Adrenal gland (tissue), 9 donors: ENCODE measurements at regions not wholly inside any gene's neighbourhood (a gene's known extent, or its start where the extent isn't known, plus 50 kb on each side); places are given as distances from the start of the nearest gene placed in this dataset.

ENCODE experiments used
- DNase-seq, 7 donors: peaks; one replicate each; pipeline ENCODE4 v3.0.0-alpha.2; 2019 to 2020
- H3K27ac ChIP-seq, 5 donors: fragments of 200-600 bp; sonication (generic) in 4 of 5; 1 replicate in 3 of 5; 2 replicates in 2 of 5; pipeline versions ENCODE4 v1.5.1 to v1.8.0; 2016 to 2020; ENCODE audit warnings: mild to moderate bottlenecking in 1 of 5
- H3K27me3 ChIP-seq: fragments of 200-600 bp; 2 replicates; pipeline ENCODE4 v1.8.0; 2021
- H3K36me3 ChIP-seq, 2 donors: fragments of 200-600 bp; replicated peaks in 1 of 2; 1 replicate in 1 of 2; 2 replicates in 1 of 2; pipeline versions ENCODE4 v1.5.1 to v1.8.0; 2018 to 2022
- H3K4me1 ChIP-seq, 2 donors: fragments of 200-600 bp; replicated peaks in 1 of 2; 1 replicate in 1 of 2; 2 replicates in 1 of 2; pipeline versions ENCODE4 v1.5.1 to v1.8.0; 2018 to 2021
- H3K4me3 ChIP-seq, 4 donors: fragments of 200-600 bp; sonication (generic) in 3 of 4; one replicate each; pipeline ENCODE4 v1.5.1; 2016 to 2018
- H3K9me3 ChIP-seq, 3 donors: fragments of 200-600 bp; sonication (generic) in 1 of 3; replicated peaks in 1 of 3; 1 replicate in 2 of 3; 2 replicates in 1 of 3; pipeline versions ENCODE4 v1.5.1 to v1.8.0; 2016 to 2021
- CTCF ChIP-seq, 6 experiments: fragments of 450-650 bp in 4 of 6; fragments of 200-600 bp in 2 of 6; sonication (generic) in 1 of 6; IDR thresholded peaks; 1 replicate in 5 of 6; 2 replicates in 1 of 6; pipeline versions ENCODE4 v1.5.1 to v1.8.0; 2016 to 2021; ENCODE audit warnings: antibody characterized with exemption in 6 of 6, mild to moderate bottlenecking in 2 of 6, moderate library complexity in 1 of 6
- POLR2A ChIP-seq, 2 donors: fragments of 450-650 bp; IDR thresholded peaks; one replicate each; pipeline ENCODE4 v1.6.1; 2017; ENCODE audit warnings: antibody characterized with exemption in 2 of 2, mild to moderate bottlenecking in 2 of 2, moderate library complexity in 1 of 2
- WGBS, 4 donors: extraction: QIAGEN DNeasy Blood & Tissue Kit in 2 of 4; methylation state at CpG; one replicate each; pipeline versions ENCODE4 v1.1.5 to v1.1.7; 2013 to 2017; 5-methylcytosine and 5-hydroxymethylcytosine counted together
- intact Hi-C, 2 donors: fragments of 100-400 bp; cut with DNase I; formaldehyde crosslinking; loops; one replicate each; pipeline versions ENCODE4 v1.14.1 to v1.15.0; 2022 to 2023
- donor health status: healthy with polysubstance abuse.
- donor health status: Bipolar disorder and iron deficiency.
- donor health status: DM: yes; HTN: yes; CAD: no.
- donor health status: DM: no; HTN: no; CAD: no.
- donor health status: DM: no; HTN: no; CAD: no.

GRCh38 chr13:58926858-58927257 is 1236.9 kb downstream of the DIAPH3 start:
- no peaks in the 10 kb centered on the region for H3K36me3 ChIP-seq
- no peaks in the 10 kb centered on the region for H3K4me1 ChIP-seq
- no peak for TF ChIP-seq POLR2A (IDR thresholded peaks at IDR 0.05)
- TF ChIP-seq CTCF (IDR thresholded peaks at IDR 0.05), result no peak
- H3K4me3 ChIP-seq, result no peak overlapping the region
- H3K9me3 ChIP-seq, result no peaks in the 10 kb centered on the region
- H3K27me3 ChIP-seq, result no peaks in the 10 kb centered on the region
- WGBS, 4 donors, result 90 to 94% (median 92%) methylated on average over 3 of the region's 3 CpGs
- intact Hi-C loops, result no loop called here
- H3K27ac ChIP-seq, result no peak overlapping the region
- no peak for DNase-seq

GRCh38 chr13:58933475-58933874 is 1230.3 kb downstream of the DIAPH3 start:
- intact Hi-C loops, result no loop called here
- TF ChIP-seq CTCF (IDR thresholded peaks at IDR 0.05) (no peak), POLR2A (IDR thresholded peaks at IDR 0.05) (no peak)

GRCh38 chr13:58935689-58936088 is 1228.0 kb downstream of the DIAPH3 start:
- intact Hi-C loops, result no loop called here
- H3K4me1 ChIP-seq, result no peaks in the 10 kb centered on the region
- 72 to 91% (median 83%) methylated on average over 5 of the region's 5 CpGs for WGBS, 4 donors
- H3K27ac ChIP-seq, result no peak overlapping the region
- no peak for DNase-seq
- H3K36me3 ChIP-seq, result no peaks in the 10 kb centered on the region
- no peaks in the 10 kb centered on the region for H3K27me3 ChIP-seq
- no peaks in the 10 kb centered on the region for H3K9me3 ChIP-seq
- no peak overlapping the region for H3K4me3 ChIP-seq
- no peak for TF ChIP-seq POLR2A (IDR thresholded peaks at IDR 0.05)
- no peak for TF ChIP-seq CTCF (IDR thresholded peaks at IDR 0.05)

More at GRCh38 chr13:58933475-58933874, 1230.3 kb downstream of the DIAPH3 start:
- Histone ChIP-seq H3K27ac (no peak overlapping the region), H3K9me3 (no peaks in the 10 kb centered on the region), H3K4me3 (no peak overlapping the region), H3K36me3 (no peaks in the 10 kb centered on the region), H3K27me3 (no peaks in the 10 kb centered on the region), H3K4me1 (no peaks in the 10 kb centered on the region)
- DNase-seq, result no peak

GRCh38 chr13:58946274-58946673 is 1217.5 kb downstream of the DIAPH3 start:
- no peak for DNase-seq
- Histone ChIP-seq H3K36me3 (no peaks in the 10 kb centered on the region), H3K27me3 (no peaks in the 10 kb centered on the region), H3K27ac (no peak overlapping the region), H3K9me3 (no peaks in the 10 kb centered on the region), H3K4me1 (no peaks in the 10 kb centered on the region), H3K4me3 (no peak overlapping the region)
- TF ChIP-seq CTCF (IDR thresholded peaks at IDR 0.05), result no peak
- no peak for TF ChIP-seq POLR2A (IDR thresholded peaks at IDR 0.05)
- WGBS, 4 donors, result 74 to 89% (median 81%) methylated on average over 1 of the region's 1 CpG
- intact Hi-C loops, result no loop called here
